ENCODE measurements at regions not wholly inside any gene's neighbourhood (a gene's known extent, or its start where the extent isn't known, plus 50 kb on each side); places are given as distances from the start of the nearest gene placed in this dataset.

GRCh38 chr12:88958946-88959345 lies 378.7 kb upstream of the KITLG start:
- TF ChIP-seq POLR2A (IDR thresholded peaks at IDR 0.05; ENCODE audit: low read length) (no peak), GATA1 (IDR thresholded peaks at IDR 0.05; ENCODE audit: low read depth, low read length) (no peak)
